CD4-positive, alpha-beta T cell treated with Interleukin-1 beta for 1 hour (primary cell): ENCODE measurements at regions not wholly inside any gene's neighbourhood (a gene's known extent, or its start where the extent isn't known, plus 50 kb on each side); places are given as distances from the start of the nearest gene placed in this dataset.

ENCODE experiments used
- DNase-seq, 2 donors: peaks; one replicate each; pipeline ENCODE4 v3.0.0-alpha.2; 2020 to 2022

- DNase-seq = no peak
Observed at GRCh38 chr10:63749915-63750314, 228.7 kb downstream of the REEP3 start.

- DNase-seq = no peak
Observed at GRCh38 chr10:63751836-63752235, 230.6 kb downstream of the REEP3 start.

GRCh38 chr10:63752318-63752717 lies 231.1 kb downstream of the REEP3 start:
- no peak for DNase-seq

- DNase-seq = no peak
Observed at GRCh38 chr10:63753808-63754207, 232.6 kb downstream of the REEP3 start.

GRCh38 chr10:63755441-63755840 lies 234.2 kb downstream of the REEP3 start:
- DNase-seq = no peak

- no peak for DNase-seq
Observed at GRCh38 chr10:63757067-63757466, 235.9 kb downstream of the REEP3 start.

- DNase-seq = no peak
Observed at GRCh38 chr10:63758080-63758479, 236.9 kb downstream of the REEP3 start.

- DNase-seq = no peak
Observed at GRCh38 chr10:63759335-63759734, 238.1 kb downstream of the REEP3 start.

GRCh38 chr10:63760034-63760707 lies 239.0 kb downstream of the REEP3 start:
- no peak for DNase-seq

- no peak for DNase-seq
Observed at GRCh38 chr10:63760708-63761047, 239.5 kb downstream of the REEP3 start.

GRCh38 chr10:63761243-63761642 lies 240.0 kb downstream of the REEP3 start:
- no peak for DNase-seq

GRCh38 chr10:63763744-63764143 lies 242.5 kb downstream of the REEP3 start:
- DNase-seq = no peak

- no peak for DNase-seq
Observed at GRCh38 chr10:63765126-63765525, 243.9 kb downstream of the REEP3 start.

- DNase-seq = no peak
Observed at GRCh38 chr10:63766745-63767137, 245.5 kb downstream of the REEP3 start.

GRCh38 chr10:63767138-63767801 lies 246.1 kb downstream of the REEP3 start:
- no peak for DNase-seq

- no peak for DNase-seq
Observed at GRCh38 chr10:63769367-63769766, 248.2 kb downstream of the REEP3 start.

GRCh38 chr10:63770523-63770922 lies 249.3 kb downstream of the REEP3 start:
- DNase-seq = no peak

- no peak for DNase-seq
Observed at GRCh38 chr10:63772491-63772890, 251.3 kb downstream of the REEP3 start.

GRCh38 chr10:63773106-63773505 lies 251.9 kb downstream of the REEP3 start:
- DNase-seq = no peak

- no peak for DNase-seq
Observed at GRCh38 chr10:63773962-63774361, 252.8 kb downstream of the REEP3 start.

- DNase-seq = no peak
Observed at GRCh38 chr10:63780101-63780500, 258.9 kb downstream of the REEP3 start.

GRCh38 chr10:63781226-63781625 lies 260.0 kb downstream of the REEP3 start:
- no peak for DNase-seq

- no peak for DNase-seq
Observed at GRCh38 chr10:63783882-63784281, 262.7 kb downstream of the REEP3 start.

- DNase-seq = no peak
Observed at GRCh38 chr10:63788152-63788821, 267.1 kb downstream of the REEP3 start.
